Endothelial cell of umbilical vein (primary cell): ENCODE measurements at regions not wholly inside any gene's neighbourhood (a gene's known extent, or its start where the extent isn't known, plus 50 kb on each side); places are given as distances from the start of the nearest gene placed in this dataset.

Source experiments
- BruUV-seq: library from RNA; stranded (reverse); fragments of 400-500 nt; replicated peaks from 2 replicates; lab custom pipeline; 2021; lab: Mats Ljungman, UMichigan
- CTCF ChIA-PET: fragments of 300-600, 350-600 bp; sonication (Branson Sonifier 250); formaldehyde crosslinking; loops from one replicate; lab custom pipeline; 2021; ENCODE audit warnings: antibody characterized with exemption, inconsistent platforms; lab: Charles Lee
- POLR2A ChIA-PET: fragments of 300-600, 350-600 bp; sonication (Branson Sonifier 250); formaldehyde crosslinking; loops from one replicate; lab custom pipeline; 2021; ENCODE audit warnings: antibody characterized with exemption, inconsistent platforms; lab: Charles Lee
- DNase-seq: peaks from one replicate; pipeline ENCODE4 v3.0.0-alpha.2; 2011; ENCODE audit warnings: low read depth, low spot score
- FAIRE-seq: peaks from 2 replicates; lab custom pipeline; 2011; peaks lifted over from hg19 to GRCh38; lab: Jason Lieb, UNC
- H2AFZ ChIP-seq: 2 replicates; pipeline ENCODE4 v1.6.0; 2012; ENCODE audit warnings: low read depth, low read length, control low read depth, inconsistent platforms
- H3K27ac ChIP-seq: 2 replicates; pipeline ENCODE4 v1.5.1; 2011; ENCODE audit warnings: low read depth, mild to moderate bottlenecking, control low read depth, low read length, moderate library complexity; ENCODE audit not compliant: insufficient read depth
- H3K27me3 ChIP-seq, 2 experiments: 2 replicates each; pipeline versions ENCODE4 v1.6.0 to v1.6.1; 2011; ENCODE audit warnings: low read length in 2 of 2, mixed read lengths in 1 of 2; ENCODE audit not compliant: control insufficient read depth in 2 of 2, insufficient read depth in 2 of 2
- H3K36me3 ChIP-seq, 2 experiments: 2 replicates in 1 of 2; 3 replicates in 1 of 2; pipeline ENCODE4 v1.5.1; 2011; ENCODE audit warnings: low read length in 2 of 2, mild to moderate bottlenecking in 1 of 2, moderate library complexity in 1 of 2; ENCODE audit not compliant: control insufficient read depth in 2 of 2, insufficient read depth in 2 of 2; ENCODE audit errors: extremely low read depth in 1 of 2
- H3K4me1 ChIP-seq: 3 replicates; pipeline ENCODE4 v1.5.1; 2011; ENCODE audit warnings: mild to moderate bottlenecking, low read length; ENCODE audit not compliant: control insufficient read depth, insufficient read depth; ENCODE audit errors: extremely low read depth
- H3K4me2 ChIP-seq: 2 replicates; pipeline ENCODE4 v1.6.1; 2011; ENCODE audit warnings: low read length, control low read depth, mixed read lengths; ENCODE audit not compliant: insufficient read depth
- H3K4me3 ChIP-seq, 3 experiments: fragments of 200-600 bp in 1 of 3; sonication (generic), shearing (Covaris generic) in 1 of 3; replicated peaks in 1 of 3; 2 replicates each; pipeline ENCODE4 v1.5.1; 2011 to 2016; ENCODE audit warnings: control low read depth in 3 of 3, low read length in 3 of 3, mild to moderate bottlenecking in 2 of 3, inconsistent platforms in 1 of 3, low read depth in 1 of 3, moderate library complexity in 1 of 3; ENCODE audit not compliant: insufficient read depth in 1 of 3
- H3K79me2 ChIP-seq: 2 replicates; pipeline ENCODE4 v1.6.0; 2012; ENCODE audit warnings: low read length, inconsistent platforms; ENCODE audit not compliant: control insufficient read depth, insufficient read depth
- H3K9ac ChIP-seq: replicated peaks from 2 replicates; pipeline ENCODE3; 2011; ENCODE audit warnings: low read length, control low read depth; ENCODE audit not compliant: insufficient read depth; ENCODE audit errors: extremely low read depth
- H3K9me1 ChIP-seq: replicated peaks from 3 replicates; pipeline ENCODE4 v1.6.0; 2011; ENCODE audit warnings: mild to moderate bottlenecking, low read length; ENCODE audit not compliant: control insufficient read depth, insufficient read depth; ENCODE audit errors: extremely low read depth
- H3K9me3 ChIP-seq: replicated peaks from 2 replicates; pipeline ENCODE4 v1.5.1; 2012; ENCODE audit warnings: low read length, inconsistent platforms; ENCODE audit not compliant: control insufficient read depth, insufficient read depth
- H4K20me1 ChIP-seq: replicated peaks from 2 replicates; pipeline ENCODE3; 2011; ENCODE audit warnings: mild to moderate bottlenecking, low read length; ENCODE audit not compliant: control insufficient read depth, insufficient read depth; ENCODE audit errors: extremely low read depth
- CTCF ChIP-seq, 2 donors: IDR thresholded peaks; 1 replicate in 1 of 2; 2 replicates in 1 of 2; pipeline ENCODE4 v1.5.1; 2011; ENCODE audit warnings: low read length in 2 of 2, mild to moderate bottlenecking in 2 of 2, moderate library complexity in 2 of 2, control low read depth in 1 of 2, inconsistent platforms in 1 of 2, low read depth in 1 of 2; ENCODE audit not compliant: insufficient read depth in 1 of 2; ENCODE audit errors: extremely low read depth in 1 of 2
- EZH2 ChIP-seq: IDR thresholded peaks from 2 replicates; pipeline ENCODE4 v1.6.1; 2012; ENCODE audit warnings: borderline replicate concordance, low read depth, mild to moderate bottlenecking, moderate library complexity, low read length, inconsistent platforms; ENCODE audit not compliant: severe bottlenecking
- FOS ChIP-seq: IDR thresholded peaks from 2 replicates; pipeline ENCODE4 v1.6.1; 2011; ENCODE audit warnings: mild to moderate bottlenecking, low read length, moderate library complexity, borderline replicate concordance; ENCODE audit not compliant: insufficient read depth
- GATA2 ChIP-seq: IDR thresholded peaks from 2 replicates; pipeline ENCODE4 v1.7.0; 2011; ENCODE audit warnings: low read depth, mild to moderate bottlenecking, moderate library complexity, mixed read lengths, low read length; ENCODE audit not compliant: insufficient read length, insufficient read depth
- JUN ChIP-seq: IDR thresholded peaks from 2 replicates; pipeline ENCODE4 v1.6.1; 2011; ENCODE audit warnings: borderline replicate concordance, low read depth; ENCODE audit not compliant: insufficient read length, insufficient read depth
- MYC ChIP-seq: IDR thresholded peaks from one replicate; pipeline ENCODE4 v1.6.1; 2011; ENCODE audit warnings: mild to moderate bottlenecking, low read depth, low read length
- POLR2A ChIP-seq: IDR thresholded peaks from 2 replicates; pipeline ENCODE4 v1.6.1; 2012; ENCODE audit warnings: low read depth, mild to moderate bottlenecking, control low read depth, low read length
- POLR2AphosphoS5 ChIP-seq: IDR thresholded peaks from 2 replicates; pipeline ENCODE4 v1.6.1; 2012; ENCODE audit warnings: low read depth, mild to moderate bottlenecking, control low read depth, low read length, moderate library complexity; ENCODE audit not compliant: insufficient read depth
- dilution Hi-C: fragments of 300-500 bp; cut with MboI; formaldehyde crosslinking; loops from one replicate; pipeline ENCODE4 v1.15.0; 2019; ENCODE audit warnings: low sequenced_read_pairs; ENCODE audit not compliant: extremely low pct_ligation_motif_present
- intact Hi-C: fragments of 100-400 bp; cut with micrococcal nuclease; formaldehyde crosslinking; loops from one replicate; pipeline ENCODE4 v1.10.0; 2022
- TF ChIP-seq, protein P1 (sequence below): IDR thresholded peaks from 2 replicates; pipeline ENCODE4 v1.6.1; 2011; ENCODE audit not compliant: insufficient read depth, insufficient read length

- Histone ChIP-seq H3K79me2 (no peaks in the 10 kb centered on the region), H3K4me1 (no peaks in the 10 kb centered on the region), H3K9ac (no peak overlapping the region), H3K9me3 (no peaks in the 10 kb centered on the region), H2AFZ (no peak overlapping the region), H3K4me2 (no peak overlapping the region), H3K9me1 (no peaks in the 10 kb centered on the region), H3K4me3 (no peak overlapping the region), H3K36me3 (no peaks in the 10 kb centered on the region), H4K20me1 (no peaks in the 10 kb centered on the region), H3K27ac (no peak overlapping the region), H3K27me3 (no peaks in the 10 kb centered on the region)
- intact Hi-C loops (no loop called here), dilution Hi-C loops (no loop called here)
- TF ChIP-seq FOS (no peak), MYC (no peak), POLR2A (no peak)
- TF ChIP-seq, protein P1, sequence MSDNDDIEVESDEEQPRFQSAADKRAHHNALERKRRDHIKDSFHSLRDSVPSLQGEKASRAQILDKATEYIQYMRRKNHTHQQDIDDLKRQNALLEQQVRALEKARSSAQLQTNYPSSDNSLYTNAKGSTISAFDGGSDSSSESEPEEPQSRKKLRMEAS: no peak
- no TSS peak for BruUV-seq
- FAIRE-seq: peak; percentile 53
- DNase-seq: no peak
- ChIA-PET POLR2A (no interaction called here), CTCF (no interaction called here)
Observed at GRCh38 chr13:67961331-67961730, 731.2 kb upstream of the PCDH9 start.

- Histone ChIP-seq H4K20me1 (no peaks in the 10 kb centered on the region), H3K27me3 (no peaks in the 10 kb centered on the region), H3K4me3 (no peak overlapping the region), H3K4me2 (no peak overlapping the region), H3K36me3 (no peaks in the 10 kb centered on the region), H2AFZ (no peak overlapping the region), H3K4me1 (no peaks in the 10 kb centered on the region), H3K27ac (no peak overlapping the region), H3K79me2 (no peaks in the 10 kb centered on the region), H3K9me1 (no peaks in the 10 kb centered on the region), H3K9ac (no peak overlapping the region), H3K9me3 (no peaks in the 10 kb centered on the region)
- dilution Hi-C loops: no loop called here
- DNase-seq: no peak
- CTCF ChIA-PET: no interaction called here
- POLR2A ChIA-PET: no interaction called here
- no TSS peak for BruUV-seq
- TF ChIP-seq CTCF (IDR thresholded peaks at IDR 0.05; ENCODE audit: extremely low read depth in 1 of 2, insufficient read depth in 1 of 2, low read depth in 1 of 2, low read length in 2 of 2) (no peak), POLR2A (no peak), POLR2AphosphoS5 (no peak), MYC (no peak), GATA2 (no peak), JUN (no peak), EZH2 (no peak), FOS (no peak)
- TF ChIP-seq, protein P1: no peak
- intact Hi-C loops: no loop called here
- no peak for FAIRE-seq
Observed at GRCh38 chr13:67951431-67951830, 721.3 kb upstream of the PCDH9 start.
